ENCODE measurements at regions not wholly inside any gene's neighbourhood (a gene's known extent, or its start where the extent isn't known, plus 50 kb on each side); places are given as distances from the start of the nearest gene placed in this dataset.

DNA sequence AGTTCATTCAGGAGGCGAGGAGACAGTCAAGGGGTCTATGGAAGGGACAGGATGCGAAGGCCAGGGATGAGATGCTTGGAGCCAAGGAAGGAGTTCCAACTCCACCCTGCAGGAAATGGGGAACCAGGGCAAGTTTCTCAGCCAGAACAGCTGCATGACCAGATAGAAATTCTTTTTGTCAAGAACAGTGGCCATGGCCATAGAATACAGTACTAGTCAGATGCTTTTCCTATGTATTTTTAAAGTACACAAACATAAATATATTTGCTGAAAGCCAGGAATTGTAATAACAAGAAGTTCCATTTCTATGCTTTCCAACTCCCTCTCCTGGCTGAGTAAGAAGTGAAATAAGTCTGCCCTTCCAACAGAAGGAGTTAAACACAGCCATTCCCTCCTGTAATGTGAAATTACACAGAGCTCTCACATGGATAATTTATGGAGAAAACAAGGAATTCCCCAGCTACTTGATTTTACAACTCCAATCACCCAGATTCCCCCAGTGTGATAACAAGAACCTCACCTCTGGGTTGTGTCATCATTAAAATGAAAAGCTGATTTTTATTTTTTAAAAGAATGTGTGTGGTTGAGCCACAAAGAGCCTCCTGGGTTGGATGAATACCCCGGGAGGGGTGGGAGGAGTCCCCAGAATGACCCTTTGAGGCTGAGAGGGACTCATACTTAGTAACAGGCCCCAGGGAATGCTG lies 124.6 kb upstream of the ARHGEF3 start:
- TF ChIP-seq POLR2AphosphoS5 (IDR thresholded peaks at IDR 0.05) (no peak), CTCF (IDR thresholded peaks at IDR 0.05) (no peak)
